B cell (primary cell): ENCODE measurements at regions not wholly inside any gene's neighbourhood (a gene's known extent, or its start where the extent isn't known, plus 50 kb on each side); places are given as distances from the start of the nearest gene placed in this dataset.

Source experiments
- ATAC-seq: fragments of 200-7000 bp; cut with Tn5 transposase; one replicate; pipeline ENCODE4 v1.10.0; 2021; ENCODE audit warnings: low read depth, mild to moderate bottlenecking, moderate number of reproducible peaks, moderate library complexity
- CTCF ChIA-PET: fragments of 350-600 bp; sonication (Branson Sonifier 250); formaldehyde crosslinking; loops from one replicate; lab custom pipeline; 2021; ENCODE audit warnings: antibody characterized with exemption, inconsistent platforms; lab: Charles Lee
- POLR2A ChIA-PET: fragments of 350-600 bp; sonication (Branson Sonifier 250); formaldehyde crosslinking; loops from one replicate; lab custom pipeline; 2021; ENCODE audit warnings: antibody characterized with exemption; lab: Charles Lee
- DNase-seq: peaks from one replicate; pipeline ENCODE4 v3.0.0; 2013
- H2AFZ ChIP-seq: 2 replicates; pipeline ENCODE4 v1.6.1; 2012; ENCODE audit warnings: mild to moderate bottlenecking, low read depth, low read length; ENCODE audit not compliant: insufficient read depth, poor library complexity, severe bottlenecking
- H3K27ac ChIP-seq, 2 donors: 1 replicate in 1 of 2; 2 replicates in 1 of 2; pipeline ENCODE4 v1.5.1; 2012 to 2013; ENCODE audit warnings: low read length in 2 of 2, mild to moderate bottlenecking in 2 of 2, moderate library complexity in 1 of 2
- H3K27me3 ChIP-seq, 4 experiments: fragments of 200-600 bp in 1 of 4; sonication (generic) in 1 of 4; replicated peaks in 1 of 4; 1 replicate in 2 of 4; 2 replicates in 2 of 4; pipeline versions ENCODE4 v1.6.1 to v1.7.0; 2013 to 2016; ENCODE audit warnings: low read length in 3 of 4, mild to moderate bottlenecking in 2 of 4, mixed read lengths in 1 of 4, moderate library complexity in 1 of 4; ENCODE audit not compliant: insufficient read depth in 4 of 4, control insufficient read depth in 3 of 4; ENCODE audit errors: control extremely low read depth in 1 of 4
- H3K36me3 ChIP-seq, 2 experiments: replicated peaks in 1 of 2; 1 replicate in 1 of 2; 2 replicates in 1 of 2; pipeline versions ENCODE4 v1.6.1 to v1.7.1; 2013; ENCODE audit warnings: low read length in 1 of 2; ENCODE audit not compliant: insufficient read depth in 2 of 2, control insufficient read depth in 1 of 2; ENCODE audit errors: control extremely low read depth in 1 of 2, extremely low read depth in 1 of 2
- H3K4me1 ChIP-seq, 2 donors: fragments of 200-600 bp in 1 of 2; sonication (generic) in 1 of 2; 1 replicate in 1 of 2; 2 replicates in 1 of 2; pipeline versions ENCODE4 v1.5.1 to v1.6.1; 2013 to 2017; ENCODE audit warnings: low read length in 2 of 2; ENCODE audit not compliant: control insufficient read depth in 2 of 2, insufficient read depth in 2 of 2
- H3K4me2 ChIP-seq: replicated peaks from 2 replicates; pipeline ENCODE3; 2012; ENCODE audit warnings: mild to moderate bottlenecking, low read depth, low read length; ENCODE audit not compliant: poor library complexity, severe bottlenecking
- H3K4me3 ChIP-seq, 5 experiments: fragments of 200-600 bp in 1 of 5; sonication (generic) in 1 of 5; 1 replicate in 3 of 5; 2 replicates in 2 of 5; pipeline versions ENCODE4 v1.5.1 to v1.7.0; 2011 to 2016; ENCODE audit warnings: low read length in 4 of 5, mild to moderate bottlenecking in 4 of 5, low read depth in 2 of 5, control low read depth in 1 of 5, moderate library complexity in 1 of 5; ENCODE audit not compliant: insufficient read depth in 1 of 5; ENCODE audit errors: control extremely low read depth in 1 of 5, extremely low read depth in 1 of 5
- H3K79me2 ChIP-seq: fragments of 200-600 bp; sonication (generic); one replicate; pipeline ENCODE4 v1.6.0; 2016; ENCODE audit warnings: low read length; ENCODE audit not compliant: control insufficient read depth, insufficient read depth
- H3K9ac ChIP-seq: fragments of 200-600 bp; sonication (generic); 2 replicates; pipeline ENCODE4 v1.6.1; 2017; ENCODE audit warnings: mild to moderate bottlenecking, low read length, moderate library complexity
- H3K9me3 ChIP-seq, 3 donors: one replicate each; pipeline versions ENCODE4 v1.6.1 to v1.7.1; 2013; ENCODE audit warnings: low read length in 2 of 3; ENCODE audit not compliant: control insufficient read depth in 2 of 3, insufficient read depth in 1 of 3; ENCODE audit errors: control extremely low read depth in 1 of 3
- H4K20me1 ChIP-seq: 2 replicates; pipeline ENCODE4 v1.6.0; 2012; ENCODE audit warnings: mild to moderate bottlenecking, low read length; ENCODE audit not compliant: insufficient read depth, control insufficient read depth, poor library complexity, severe bottlenecking
- H3K27ac Mint-ChIP-seq: one replicate; pipeline ENCODE4 v1.8.0; 2021; ENCODE audit warnings: mixed read lengths
- H3K27me3 Mint-ChIP-seq: one replicate; pipeline ENCODE4 v1.8.0; 2021; ENCODE audit warnings: mixed read lengths
- H3K4me1 Mint-ChIP-seq: one replicate; pipeline ENCODE4 v1.8.0; 2021; ENCODE audit warnings: mixed read lengths
- H3K4me3 Mint-ChIP-seq: one replicate; pipeline ENCODE4 v1.8.0; 2021; ENCODE audit warnings: mixed read lengths
- H3K9me3 Mint-ChIP-seq: one replicate; pipeline ENCODE4 v1.8.0; 2022; ENCODE audit warnings: mixed read lengths; ENCODE audit not compliant: insufficient read depth
- EZH2 ChIP-seq: IDR thresholded peaks from 2 replicates; pipeline ENCODE4 v1.6.1; 2012; ENCODE audit warnings: borderline replicate concordance, low read depth, mild to moderate bottlenecking, moderate library complexity, low read length; ENCODE audit not compliant: insufficient read depth, poor library complexity, severe bottlenecking
- WGBS: methylation state at CpG from one replicate; pipeline ENCODE4 v1.1.5; 2013; ENCODE audit warnings: missing lambda C conversion rate; ENCODE audit not compliant: insufficient coverage; 5-methylcytosine and 5-hydroxymethylcytosine counted together
- intact Hi-C: fragments of 100-400 bp; cut with micrococcal nuclease; formaldehyde crosslinking; loops from one replicate; pipeline ENCODE4 v1.10.0; 2022
- TF ChIP-seq, protein P1 (sequence below): fragments of 200-600 bp; IDR thresholded peaks from one replicate; pipeline ENCODE4 v1.8.0; 2022; ENCODE audit warnings: antibody characterized with exemption, mild to moderate bottlenecking

- Histone ChIP-seq H3K4me2 (no peak overlapping the region), H3K4me1 (no peaks in the 10 kb centered on the region), H2AFZ (no peak overlapping the region), H3K9ac (no peak overlapping the region), H4K20me1 (no peaks in the 10 kb centered on the region), H3K36me3 (no peaks in the 10 kb centered on the region), H3K4me3 (no peak overlapping the region), H3K27me3 (no peaks in the 10 kb centered on the region), H3K9me3 (no peaks in the 10 kb centered on the region), H3K27ac (no peak overlapping the region), H3K79me2 (no peaks in the 10 kb centered on the region)
- intact Hi-C loops: no loop called here
- TF ChIP-seq EZH2: no peak
- TF ChIP-seq, protein P1, sequence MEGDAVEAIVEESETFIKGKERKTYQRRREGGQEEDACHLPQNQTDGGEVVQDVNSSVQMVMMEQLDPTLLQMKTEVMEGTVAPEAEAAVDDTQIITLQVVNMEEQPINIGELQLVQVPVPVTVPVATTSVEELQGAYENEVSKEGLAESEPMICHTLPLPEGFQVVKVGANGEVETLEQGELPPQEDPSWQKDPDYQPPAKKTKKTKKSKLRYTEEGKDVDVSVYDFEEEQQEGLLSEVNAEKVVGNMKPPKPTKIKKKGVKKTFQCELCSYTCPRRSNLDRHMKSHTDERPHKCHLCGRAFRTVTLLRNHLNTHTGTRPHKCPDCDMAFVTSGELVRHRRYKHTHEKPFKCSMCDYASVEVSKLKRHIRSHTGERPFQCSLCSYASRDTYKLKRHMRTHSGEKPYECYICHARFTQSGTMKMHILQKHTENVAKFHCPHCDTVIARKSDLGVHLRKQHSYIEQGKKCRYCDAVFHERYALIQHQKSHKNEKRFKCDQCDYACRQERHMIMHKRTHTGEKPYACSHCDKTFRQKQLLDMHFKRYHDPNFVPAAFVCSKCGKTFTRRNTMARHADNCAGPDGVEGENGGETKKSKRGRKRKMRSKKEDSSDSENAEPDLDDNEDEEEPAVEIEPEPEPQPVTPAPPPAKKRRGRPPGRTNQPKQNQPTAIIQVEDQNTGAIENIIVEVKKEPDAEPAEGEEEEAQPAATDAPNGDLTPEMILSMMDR: no peak
- Mint-ChIP-seq H3K27me3 (peaks cover 4% of the 10 kb centered on the region), H3K27ac (no peak overlapping the region), H3K4me1 (no peaks in the 10 kb centered on the region), H3K4me3 (no peak overlapping the region), H3K9me3 (no peaks in the 10 kb centered on the region)
- POLR2A ChIA-PET: no interaction called here
- CTCF ChIA-PET: no interaction called here
- WGBS: no CpG with 5 or more reads among the region's 1 CpG
- DNase-seq: no peak
- no peak for ATAC-seq
Observed at GRCh38 chr2:35933031-35933430, 422.5 kb upstream of the CRIM1 start.

DNA sequence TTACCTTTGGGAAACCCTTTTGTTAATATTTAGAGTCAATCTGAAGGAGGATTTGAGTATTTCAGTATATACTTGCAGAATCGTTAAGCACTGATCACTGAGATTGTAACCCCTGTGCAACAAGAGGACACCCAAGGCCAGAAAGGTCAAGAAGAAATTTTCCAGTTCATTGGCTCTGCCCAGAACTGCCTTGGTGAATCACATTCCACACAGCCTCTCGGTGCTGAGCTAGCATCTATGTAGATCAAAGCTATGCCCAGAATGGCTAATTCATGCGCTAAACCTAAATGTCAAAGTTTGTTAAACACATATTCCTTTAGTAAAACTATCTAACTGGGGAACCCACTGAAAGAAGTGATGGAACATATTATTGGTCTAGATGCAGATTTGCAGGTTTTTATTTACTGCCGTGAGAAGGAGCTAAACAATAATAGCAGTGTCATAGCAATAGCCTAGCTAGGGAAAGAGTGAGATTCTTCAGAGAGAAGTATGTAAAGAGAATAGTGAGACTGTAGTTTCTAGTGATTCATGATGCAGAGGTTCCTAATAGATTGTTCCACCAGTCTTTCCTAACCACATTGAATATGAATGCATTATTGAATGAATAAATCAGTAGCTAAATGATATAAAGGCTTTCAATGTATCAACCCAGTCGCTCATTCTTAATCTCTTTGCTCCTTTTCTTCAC lies 423.2 kb upstream of the CRIM1 start:
- intact Hi-C loops: no loop called here
- Histone ChIP-seq H2AFZ (no peak overlapping the region), H3K4me1 (no peaks in the 10 kb centered on the region), H3K79me2 (no peaks in the 10 kb centered on the region), H3K27me3 (no peaks in the 10 kb centered on the region), H3K9me3 (no peaks in the 10 kb centered on the region), H3K36me3 (no peaks in the 10 kb centered on the region), H3K9ac (no peak overlapping the region), H3K4me2 (no peak overlapping the region), H3K27ac (no peak overlapping the region), H3K4me3 (no peak overlapping the region), H4K20me1 (no peaks in the 10 kb centered on the region)
- CTCF ChIA-PET: no interaction called here
- DNase-seq (no peak), ATAC-seq (no peak)
- POLR2A ChIA-PET: no interaction called here
- WGBS: 89% methylated on average over 4 of the region's 5 CpGs
- no peak for TF ChIP-seq EZH2
- TF ChIP-seq, protein P1: no peak
- no peak overlapping the region for H3K27ac Mint-ChIP-seq
- H3K4me3 Mint-ChIP-seq: no peak overlapping the region
- no peaks in the 10 kb centered on the region for H3K4me1 Mint-ChIP-seq
- H3K27me3 Mint-ChIP-seq: peaks cover 4% of the 10 kb centered on the region
- H3K9me3 Mint-ChIP-seq: no peaks in the 10 kb centered on the region
